Stimulated activated naive CD8-positive, alpha-beta T cell treated with anti-CD3 and anti-CD28 coated beads, Interleukin-15, Interleukin-2, amounts not matched to agents 100 ng/mL and 50 ng/mL, for 24 hours (primary cell): ENCODE measurements at regions not wholly inside any gene's neighbourhood (a gene's known extent, or its start where the extent isn't known, plus 50 kb on each side); places are given as distances from the start of the nearest gene placed in this dataset.
"Not testable (repeated sequence)": the region's sequence is repeated elsewhere in the genome, so short reads cannot be mapped to it uniquely, and the experiment has no call there.

Experiments used
- H3K27ac Mint-ChIP-seq: one replicate; pipeline ENCODE4 v1.8.0; 2021; ENCODE audit warnings: mild to moderate bottlenecking, mixed read lengths
- H3K27me3 Mint-ChIP-seq: one replicate; pipeline ENCODE4 v1.8.0; 2021; ENCODE audit warnings: mixed read lengths
- H3K36me3 Mint-ChIP-seq: one replicate; pipeline ENCODE4 v1.8.0; 2021; ENCODE audit warnings: low read depth, mixed read lengths
- H3K4me1 Mint-ChIP-seq: one replicate; pipeline ENCODE4 v1.8.0; 2021; ENCODE audit warnings: low read depth, mixed read lengths
- H3K4me3 Mint-ChIP-seq: one replicate; pipeline ENCODE4 v1.8.0; 2021; ENCODE audit warnings: mild to moderate bottlenecking, mixed read lengths
- H3K9me3 Mint-ChIP-seq: one replicate; pipeline ENCODE4 v1.8.0; 2021; ENCODE audit warnings: mixed read lengths

GRCh38 chr13:104936304-104936703 lies 1599.2 kb downstream of the EFNB2 start:
- H3K4me3 Mint-ChIP-seq, result no peak overlapping the region
- no peaks in the 10 kb centered on the region for H3K9me3 Mint-ChIP-seq
- no peaks in the 10 kb centered on the region for H3K36me3 Mint-ChIP-seq
- no peaks in the 10 kb centered on the region for H3K27me3 Mint-ChIP-seq
- no peaks in the 10 kb centered on the region for H3K4me1 Mint-ChIP-seq
- no peak overlapping the region for H3K27ac Mint-ChIP-seq

- not testable (repeated sequence) for H3K9me3 Mint-ChIP-seq, H3K27me3 Mint-ChIP-seq, H3K4me3 Mint-ChIP-seq, H3K36me3 Mint-ChIP-seq, H3K4me1 Mint-ChIP-seq, H3K27ac Mint-ChIP-seq
These were observed 1614.9 kb downstream of the EFNB2 start for GRCh38 chr13:104920513-104920912.

GRCh38 chr13:104920091-104920490 lies 1615.4 kb downstream of the EFNB2 start:
- Mint-ChIP-seq H3K27ac (no peak overlapping the region), H3K36me3 (no peaks in the 10 kb centered on the region), H3K9me3 (peaks cover 5% of the 10 kb centered on the region), H3K4me1 (peaks cover 4% of the 10 kb centered on the region), H3K27me3 (peaks cover 3% of the 10 kb centered on the region), H3K4me3 (no peak overlapping the region)

DNA sequence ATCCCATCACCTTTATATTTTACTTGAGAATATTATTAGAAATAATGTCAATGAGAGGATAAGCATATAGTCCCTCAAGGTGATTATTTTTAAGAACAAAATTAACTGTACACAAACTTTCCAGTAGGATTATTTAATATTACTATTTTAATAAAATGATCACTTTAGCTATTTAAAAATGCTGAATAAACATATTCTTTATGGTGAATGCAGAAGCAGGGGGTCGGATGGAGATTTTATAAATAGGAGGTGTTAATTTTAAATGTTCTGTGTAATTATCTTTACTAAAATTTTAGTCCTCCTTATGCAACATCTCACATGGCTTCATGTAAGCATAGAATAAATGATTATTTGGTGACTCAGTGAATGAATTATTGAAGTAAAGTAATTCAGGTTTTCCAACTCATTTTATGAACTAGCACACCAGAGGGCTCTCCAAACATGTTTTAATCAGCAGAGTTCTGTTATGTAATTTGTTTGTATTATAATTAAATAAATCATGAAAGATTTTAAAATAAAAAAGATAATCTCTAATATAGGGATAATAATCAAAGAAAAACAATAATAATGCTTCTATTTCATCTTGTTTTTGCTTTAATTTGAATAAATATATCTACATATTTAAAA lies 1635.2 kb downstream of the EFNB2 start:
- no peaks in the 10 kb centered on the region for H3K36me3 Mint-ChIP-seq
- H3K4me3 Mint-ChIP-seq, result no peak overlapping the region
- no peaks in the 10 kb centered on the region for H3K4me1 Mint-ChIP-seq
- no peak overlapping the region for H3K27ac Mint-ChIP-seq
- no peaks in the 10 kb centered on the region for H3K27me3 Mint-ChIP-seq
- no peaks in the 10 kb centered on the region for H3K9me3 Mint-ChIP-seq

- Mint-ChIP-seq H3K4me3 (no peak overlapping the region), H3K9me3 (no peaks in the 10 kb centered on the region), H3K4me1 (no peaks in the 10 kb centered on the region), H3K27me3 (no peaks in the 10 kb centered on the region), H3K36me3 (no peaks in the 10 kb centered on the region), H3K27ac (no peak overlapping the region)
These were observed 1637.0 kb downstream of the EFNB2 start for GRCh38 chr13:104898484-104898883.

GRCh38 chr13:104895521-104895920 lies 1639.9 kb downstream of the EFNB2 start:
- H3K36me3 Mint-ChIP-seq, result no peaks in the 10 kb centered on the region
- H3K27me3 Mint-ChIP-seq, result no peaks in the 10 kb centered on the region
- H3K27ac Mint-ChIP-seq, result no peak overlapping the region
- no peaks in the 10 kb centered on the region for H3K4me1 Mint-ChIP-seq
- no peaks in the 10 kb centered on the region for H3K9me3 Mint-ChIP-seq
- no peak overlapping the region for H3K4me3 Mint-ChIP-seq

DNA sequence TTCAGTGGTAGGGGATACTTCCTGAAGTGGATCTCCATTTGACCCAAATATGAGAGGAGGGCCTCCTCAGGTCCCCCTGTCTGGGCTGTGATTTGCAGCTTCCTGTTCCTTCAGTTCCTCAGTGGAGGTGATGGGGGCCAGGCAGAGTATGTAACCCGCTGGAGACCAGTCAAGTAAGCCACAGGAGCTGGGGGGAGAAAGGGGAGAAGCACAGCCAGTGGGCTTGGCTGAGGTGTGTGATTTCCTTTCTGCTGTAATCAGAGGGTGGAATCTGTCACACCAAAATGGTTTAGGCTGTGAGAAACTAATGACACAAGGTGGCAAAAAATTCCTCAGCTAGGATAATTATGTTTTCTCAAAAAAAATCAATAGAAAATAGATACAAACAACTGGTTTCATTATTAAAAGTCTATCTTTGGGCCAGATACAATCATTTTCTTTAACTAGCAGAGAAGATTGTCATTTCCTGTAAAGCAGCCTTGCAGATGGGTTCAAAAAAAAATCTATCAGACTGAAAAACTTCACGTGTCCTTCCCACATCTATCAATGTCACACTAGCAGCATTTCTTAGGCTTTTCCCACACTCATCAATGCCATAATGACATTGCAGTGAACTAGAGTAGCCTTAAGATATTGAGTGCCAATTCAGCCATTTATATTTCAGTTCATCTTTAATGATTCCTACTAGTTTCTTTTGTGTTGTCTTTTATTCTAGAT lies 1660.3 kb downstream of the EFNB2 start:
- H3K9me3 Mint-ChIP-seq, result peaks cover 2% of the 10 kb centered on the region
- no peaks in the 10 kb centered on the region for H3K27me3 Mint-ChIP-seq
- no peak overlapping the region for H3K27ac Mint-ChIP-seq
- H3K4me1 Mint-ChIP-seq, result peaks cover 11% of the 10 kb centered on the region
- H3K36me3 Mint-ChIP-seq, result no peaks in the 10 kb centered on the region
- no peak overlapping the region for H3K4me3 Mint-ChIP-seq

GRCh38 chr13:104872153-104872552 lies 1663.3 kb downstream of the EFNB2 start:
- H3K9me3 Mint-ChIP-seq, result peaks cover 10% of the 10 kb centered on the region
- no peak overlapping the region for H3K4me3 Mint-ChIP-seq
- no peaks in the 10 kb centered on the region for H3K27me3 Mint-ChIP-seq
- H3K36me3 Mint-ChIP-seq, result no peaks in the 10 kb centered on the region
- H3K4me1 Mint-ChIP-seq, result peaks cover 25% of the 10 kb centered on the region
- no peak overlapping the region for H3K27ac Mint-ChIP-seq

DNA sequence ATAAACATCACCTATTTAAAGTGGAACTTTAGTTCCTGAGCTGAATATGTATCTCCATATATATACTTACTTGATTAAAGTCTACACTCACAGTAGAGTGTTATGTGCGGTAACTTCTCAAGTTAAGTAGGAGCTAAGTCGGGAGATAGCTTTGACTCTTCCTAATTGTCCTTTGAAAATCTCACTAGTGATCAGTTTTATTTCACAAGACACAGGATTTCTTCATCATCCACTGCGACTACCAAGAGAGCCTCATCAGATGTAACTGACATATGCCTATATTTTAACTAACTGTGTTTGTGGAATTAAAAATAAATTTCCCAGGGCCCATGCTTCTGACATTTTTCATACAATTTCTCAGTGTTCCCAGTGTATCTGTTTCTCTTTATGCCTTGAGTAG lies 1664.0 kb downstream of the EFNB2 start:
- Mint-ChIP-seq H3K4me3 (no peak overlapping the region), H3K27me3 (no peaks in the 10 kb centered on the region), H3K9me3 (peaks cover 10% of the 10 kb centered on the region), H3K4me1 (peaks cover 25% of the 10 kb centered on the region), H3K36me3 (no peaks in the 10 kb centered on the region), H3K27ac (no peak overlapping the region)

DNA sequence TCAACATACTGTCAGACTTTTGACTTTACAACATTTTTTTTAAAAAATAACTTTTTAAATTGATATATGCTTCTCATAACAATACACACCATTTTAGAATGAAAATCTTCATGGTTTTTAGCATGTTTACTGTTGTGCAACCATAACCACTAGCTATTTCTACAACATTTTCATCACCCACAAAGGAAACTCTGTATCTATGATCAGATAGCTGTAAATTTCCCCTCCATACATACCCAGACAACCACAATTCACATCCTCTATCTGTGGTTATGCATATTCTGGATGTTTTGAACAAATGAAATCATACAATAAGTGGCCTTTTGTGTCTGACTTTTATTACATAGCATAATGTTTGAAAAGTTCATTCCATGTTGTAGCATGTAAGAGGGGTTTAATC lies 1666.0 kb downstream of the EFNB2 start:
- H3K36me3 Mint-ChIP-seq, result no peaks in the 10 kb centered on the region
- peaks cover 16% of the 10 kb centered on the region for H3K4me1 Mint-ChIP-seq
- H3K9me3 Mint-ChIP-seq, result peaks cover 10% of the 10 kb centered on the region
- no peaks in the 10 kb centered on the region for H3K27me3 Mint-ChIP-seq
- H3K27ac Mint-ChIP-seq, result no peak overlapping the region
- H3K4me3 Mint-ChIP-seq, result no peak overlapping the region

DNA sequence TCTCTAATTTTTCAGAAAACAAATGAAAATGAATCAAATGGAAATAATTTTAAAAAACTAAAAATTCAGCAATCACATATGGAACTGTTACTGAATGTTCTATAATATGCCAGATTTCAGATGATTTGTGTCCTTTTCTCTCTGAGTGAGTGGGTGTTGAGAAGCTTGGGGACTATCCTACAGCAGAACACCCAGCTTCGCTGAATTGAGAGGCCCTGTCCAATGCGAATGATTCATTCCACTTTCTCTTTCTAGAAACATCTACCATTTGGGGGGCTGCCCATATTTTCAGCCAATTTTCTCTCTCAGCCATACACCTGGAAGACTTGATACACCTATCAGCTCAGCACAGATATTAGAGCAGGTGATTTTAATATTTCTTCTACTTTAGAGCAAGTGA lies 1666.7 kb downstream of the EFNB2 start:
- H3K27me3 Mint-ChIP-seq, result no peaks in the 10 kb centered on the region
- H3K27ac Mint-ChIP-seq, result no peak overlapping the region
- no peaks in the 10 kb centered on the region for H3K36me3 Mint-ChIP-seq
- peaks cover 15% of the 10 kb centered on the region for H3K4me1 Mint-ChIP-seq
- peaks cover 10% of the 10 kb centered on the region for H3K9me3 Mint-ChIP-seq
- no peak overlapping the region for H3K4me3 Mint-ChIP-seq

- Mint-ChIP-seq H3K27ac (no peak overlapping the region), H3K36me3 (no peaks in the 10 kb centered on the region), H3K9me3 (no peaks in the 10 kb centered on the region), H3K4me3 (no peak overlapping the region), H3K4me1 (no peaks in the 10 kb centered on the region), H3K27me3 (no peaks in the 10 kb centered on the region)
These were observed 1679.9 kb downstream of the EFNB2 start for GRCh38 chr13:104855581-104855980.

- Mint-ChIP-seq H3K9me3 (no peaks in the 10 kb centered on the region), H3K27me3 (no peaks in the 10 kb centered on the region), H3K27ac (no peak overlapping the region)
These were observed 1680.8 kb downstream of the EFNB2 start for GRCh38 chr13:104854698-104855097.

GRCh38 chr13:104854007-104854406 lies 1681.5 kb downstream of the EFNB2 start:
- no peak overlapping the region for H3K4me3 Mint-ChIP-seq
- no peaks in the 10 kb centered on the region for H3K36me3 Mint-ChIP-seq
- H3K27me3 Mint-ChIP-seq, result no peaks in the 10 kb centered on the region
- no peak overlapping the region for H3K27ac Mint-ChIP-seq
- no peaks in the 10 kb centered on the region for H3K4me1 Mint-ChIP-seq
- H3K9me3 Mint-ChIP-seq, result no peaks in the 10 kb centered on the region

More at GRCh38 chr13:104854698-104855097, 1680.8 kb downstream of the EFNB2 start:
- Mint-ChIP-seq H3K4me1 (no peaks in the 10 kb centered on the region), H3K4me3 (no peak overlapping the region), H3K36me3 (no peaks in the 10 kb centered on the region)

GRCh38 chr13:104847922-104848321 lies 1687.5 kb downstream of the EFNB2 start:
- H3K27ac Mint-ChIP-seq, result no peak overlapping the region
- H3K4me3 Mint-ChIP-seq, result no peak overlapping the region
- no peaks in the 10 kb centered on the region for H3K36me3 Mint-ChIP-seq
- no peaks in the 10 kb centered on the region for H3K27me3 Mint-ChIP-seq
- H3K4me1 Mint-ChIP-seq, result no peaks in the 10 kb centered on the region
- H3K9me3 Mint-ChIP-seq, result no peaks in the 10 kb centered on the region

GRCh38 chr13:104843401-104843800 lies 1692.1 kb downstream of the EFNB2 start:
- Mint-ChIP-seq H3K36me3 (no peaks in the 10 kb centered on the region), H3K4me1 (no peaks in the 10 kb centered on the region), H3K9me3 (no peaks in the 10 kb centered on the region), H3K4me3 (no peak overlapping the region), H3K27me3 (no peaks in the 10 kb centered on the region), H3K27ac (no peak overlapping the region)
